Astrocyte of the spinal cord (primary cell): ENCODE measurements at regions not wholly inside any gene's neighbourhood (a gene's known extent, or its start where the extent isn't known, plus 50 kb on each side); places are given as distances from the start of the nearest gene placed in this dataset.

Experiments
- DNase-seq: peaks from one replicate; pipeline ENCODE4 v3.0.0; 2011; ENCODE audit warnings: low read depth, low spot score
- H3K4me3 ChIP-seq: 2 replicates; pipeline ENCODE4 v1.5.1; 2011; ENCODE audit warnings: low read depth, mild to moderate bottlenecking, low read length, moderate library complexity
- in situ Hi-C: cut with HindIII; loops from 2 replicates; pipeline ENCODE4 v1.10.0; 2017; ENCODE audit warnings: low sequenced_read_pairs
- TF ChIP-seq, protein P1 (sequence below): IDR thresholded peaks from 2 replicates; pipeline ENCODE4 v1.5.1; 2012; ENCODE audit warnings: low read depth, mild to moderate bottlenecking, low read length, inconsistent platforms

DNA sequence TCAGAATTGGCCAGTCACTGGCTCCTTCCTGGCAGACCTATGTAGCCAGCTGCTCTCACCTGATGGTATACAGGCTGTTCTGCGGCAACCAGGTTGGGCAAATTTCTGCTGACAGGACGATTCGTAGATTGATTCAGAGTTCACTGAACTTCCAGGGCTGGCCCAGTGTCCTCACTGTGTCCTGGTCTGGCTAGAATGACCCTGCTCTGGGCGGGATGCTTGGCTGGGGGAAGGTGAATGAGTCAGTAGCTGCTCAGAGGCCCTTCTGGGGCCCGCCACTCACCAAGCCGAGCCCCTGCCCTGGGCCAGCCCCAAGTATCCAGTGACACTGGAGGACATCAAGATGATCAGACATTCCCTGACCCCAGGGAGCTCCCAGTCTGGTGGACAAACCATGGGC is 62.9 kb upstream of the WNT11 start:
- in situ Hi-C loops, result no loop called here
- TF ChIP-seq, protein P1, sequence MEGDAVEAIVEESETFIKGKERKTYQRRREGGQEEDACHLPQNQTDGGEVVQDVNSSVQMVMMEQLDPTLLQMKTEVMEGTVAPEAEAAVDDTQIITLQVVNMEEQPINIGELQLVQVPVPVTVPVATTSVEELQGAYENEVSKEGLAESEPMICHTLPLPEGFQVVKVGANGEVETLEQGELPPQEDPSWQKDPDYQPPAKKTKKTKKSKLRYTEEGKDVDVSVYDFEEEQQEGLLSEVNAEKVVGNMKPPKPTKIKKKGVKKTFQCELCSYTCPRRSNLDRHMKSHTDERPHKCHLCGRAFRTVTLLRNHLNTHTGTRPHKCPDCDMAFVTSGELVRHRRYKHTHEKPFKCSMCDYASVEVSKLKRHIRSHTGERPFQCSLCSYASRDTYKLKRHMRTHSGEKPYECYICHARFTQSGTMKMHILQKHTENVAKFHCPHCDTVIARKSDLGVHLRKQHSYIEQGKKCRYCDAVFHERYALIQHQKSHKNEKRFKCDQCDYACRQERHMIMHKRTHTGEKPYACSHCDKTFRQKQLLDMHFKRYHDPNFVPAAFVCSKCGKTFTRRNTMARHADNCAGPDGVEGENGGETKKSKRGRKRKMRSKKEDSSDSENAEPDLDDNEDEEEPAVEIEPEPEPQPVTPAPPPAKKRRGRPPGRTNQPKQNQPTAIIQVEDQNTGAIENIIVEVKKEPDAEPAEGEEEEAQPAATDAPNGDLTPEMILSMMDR, result no peak
- no peak for DNase-seq
- H3K4me3 ChIP-seq, result no peak overlapping the region

DNA sequence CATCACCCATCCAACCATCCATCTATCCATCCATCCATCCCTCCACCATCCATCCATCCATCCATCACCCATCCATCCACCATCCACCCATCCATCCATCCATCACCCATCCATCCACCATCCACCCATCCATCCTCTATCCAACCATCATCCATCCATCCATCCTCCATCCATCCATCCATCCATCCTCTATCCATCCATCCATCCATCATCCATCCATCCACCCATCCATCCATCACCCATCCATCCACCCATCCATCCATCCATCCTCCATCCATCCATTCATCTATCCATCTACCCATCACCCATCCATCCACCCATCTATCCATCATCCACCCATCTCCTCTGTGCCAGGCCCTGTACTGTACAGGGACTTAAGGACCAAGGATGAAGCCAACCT is 62.2 kb upstream of the WNT11 start:
- no peak for DNase-seq
- in situ Hi-C loops, result no loop called here
- TF ChIP-seq, protein P1, result no peak

DNA sequence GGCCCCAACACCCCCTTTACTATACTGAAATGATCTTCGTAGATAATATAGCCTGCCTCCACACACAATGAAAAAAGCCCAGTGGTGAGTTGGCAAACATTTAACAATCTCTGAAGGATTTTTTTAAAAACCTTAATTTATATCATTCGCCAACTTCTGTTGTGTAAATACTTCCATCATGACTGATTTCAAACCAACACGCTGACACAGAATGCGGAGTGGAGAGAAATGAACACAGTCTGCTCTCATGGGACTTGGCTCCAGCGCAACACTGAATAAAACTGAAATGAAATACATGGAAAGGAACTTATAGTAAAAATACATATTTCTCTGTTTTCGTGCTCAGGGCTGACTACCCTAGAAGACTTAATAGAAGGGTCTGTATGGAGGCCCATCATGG is 61.3 kb upstream of the WNT11 start:
- no peak for DNase-seq
- no peak overlapping the region for H3K4me3 ChIP-seq
- in situ Hi-C loops, result no loop called here
- TF ChIP-seq, protein P1, result no peak

More for the DNA sequence above, 62.2 kb upstream of the WNT11 start:
- H3K4me3 ChIP-seq, result no peak overlapping the region

- TF ChIP-seq, protein P1, result no peak
- in situ Hi-C loops, result no loop called here
- DNase-seq, result peak; percentile 70
- H3K4me3 ChIP-seq, result no peak overlapping the region
Measured at GRCh38 chr11:76266286-76267100, 60.2 kb upstream of the WNT11 start.

GRCh38 chr11:76265771-76266241 is 59.5 kb upstream of the WNT11 start:
- in situ Hi-C loops, result no loop called here
- H3K4me3 ChIP-seq, result no peak overlapping the region
- no peak for DNase-seq
- TF ChIP-seq, protein P1, result no peak

DNA sequence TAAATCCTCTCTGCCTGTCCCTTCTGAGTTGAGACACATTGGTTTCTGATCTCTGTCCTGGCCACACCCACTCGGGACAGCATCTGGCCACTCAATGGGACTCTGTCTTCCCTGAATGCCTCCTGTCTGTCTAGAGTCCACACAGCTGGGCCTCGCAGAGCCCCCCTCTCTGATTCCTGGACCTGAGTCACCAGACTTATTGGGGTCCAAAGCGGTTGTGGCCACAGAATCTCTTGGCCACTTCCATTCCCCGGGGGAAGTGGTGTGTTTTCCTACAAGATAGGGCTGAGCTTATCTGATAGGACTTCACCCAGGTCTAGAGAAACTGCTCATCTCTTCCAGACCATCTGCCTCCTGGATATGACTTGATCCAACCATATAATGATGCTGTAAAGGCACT is 57.4 kb upstream of the WNT11 start:
- in situ Hi-C loops, result no loop called here
- no peak overlapping the region for H3K4me3 ChIP-seq
- DNase-seq, result no peak
- TF ChIP-seq, protein P1, result no peak
